GM21360 (cell line): ENCODE measurements at regions not wholly inside any gene's neighbourhood (a gene's known extent, or its start where the extent isn't known, plus 50 kb on each side); places are given as distances from the start of the nearest gene placed in this dataset.
"Not testable (repeated sequence)": the region's sequence is repeated elsewhere in the genome, so short reads cannot be mapped to it uniquely, and the experiment has no call there.

ENCODE experiments used
- ATAC-seq: cut with Tn5 transposase; IDR thresholded peaks from one replicate; pipeline ENCODE4 v1.9.1; 2021; ENCODE audit warnings: mild to moderate bottlenecking, moderate library complexity; ENCODE audit not compliant: unreplicated experiment

GRCh38 chr12:127501916-127502315 lies 765.1 kb upstream of the TMEM132C start:
- ATAC-seq: no peak

- no peak for ATAC-seq
Observed at GRCh38 chr12:127503246-127503645, 763.7 kb upstream of the TMEM132C start.

- ATAC-seq: not testable (repeated sequence)
Observed at GRCh38 chr12:127503996-127504395, 763.0 kb upstream of the TMEM132C start.

GRCh38 chr12:127504874-127505273 lies 762.1 kb upstream of the TMEM132C start:
- ATAC-seq: no peak

- ATAC-seq: no peak
Observed at GRCh38 chr12:127507341-127507740, 759.6 kb upstream of the TMEM132C start.

- no peak for ATAC-seq
Observed at GRCh38 chr12:127509066-127509778, 757.7 kb upstream of the TMEM132C start.

- ATAC-seq: no peak
Observed at GRCh38 chr12:127515941-127516340, 751.0 kb upstream of the TMEM132C start.

GRCh38 chr12:127516467-127516866 lies 750.5 kb upstream of the TMEM132C start:
- ATAC-seq: no peak

GRCh38 chr12:127519779-127520178 lies 747.2 kb upstream of the TMEM132C start:
- ATAC-seq: no peak

GRCh38 chr12:127526925-127527324 lies 740.0 kb upstream of the TMEM132C start:
- no peak for ATAC-seq

GRCh38 chr12:127528551-127528950 lies 738.4 kb upstream of the TMEM132C start:
- ATAC-seq: no peak

GRCh38 chr12:127531542-127531941 lies 735.4 kb upstream of the TMEM132C start:
- ATAC-seq: no peak

- ATAC-seq: no peak
Observed at GRCh38 chr12:127533353-127533752, 733.6 kb upstream of the TMEM132C start.

- ATAC-seq: no peak
Observed at GRCh38 chr12:127536833-127537428, 730.0 kb upstream of the TMEM132C start.

GRCh38 chr12:127538316-127538715 lies 728.7 kb upstream of the TMEM132C start:
- ATAC-seq: no peak

- ATAC-seq: no peak
Observed at GRCh38 chr12:127539226-127539858, 727.6 kb upstream of the TMEM132C start.

- no peak for ATAC-seq
Observed at GRCh38 chr12:127542391-127542790, 724.6 kb upstream of the TMEM132C start.

GRCh38 chr12:127542931-127543330 lies 724.0 kb upstream of the TMEM132C start:
- ATAC-seq: no peak

GRCh38 chr12:127546721-127547505 lies 720.1 kb upstream of the TMEM132C start:
- ATAC-seq: no peak

- ATAC-seq: no peak
Observed at GRCh38 chr12:127548123-127548553, 718.8 kb upstream of the TMEM132C start.

- no peak for ATAC-seq
Observed at GRCh38 chr12:127550271-127550670, 716.7 kb upstream of the TMEM132C start.
